ENCODE measurements at regions not wholly inside any gene's neighbourhood (a gene's known extent, or its start where the extent isn't known, plus 50 kb on each side); places are given as distances from the start of the nearest gene placed in this dataset.
"Not testable (repeated sequence)": the region's sequence is repeated elsewhere in the genome, so short reads cannot be mapped to it uniquely, and the experiment has no call there.

GRCh38 chr4:26217961-26218676 is 102.7 kb upstream of the RBPJ start:
- DNase-seq: no peak

GRCh38 chr4:26218677-26219605 is 101.9 kb upstream of the RBPJ start:
- DNase-seq: no peak

GRCh38 chr4:26220696-26221095 is 100.1 kb upstream of the RBPJ start:
- no peak for DNase-seq

GRCh38 chr4:26223155-26223554 is 97.7 kb upstream of the RBPJ start:
- no peak for DNase-seq

- no peak for DNase-seq
These were observed 94.0 kb upstream of the RBPJ start for GRCh38 chr4:26226629-26227376.

GRCh38 chr4:26227601-26228229 is 93.1 kb upstream of the RBPJ start:
- DNase-seq: no peak

- DNase-seq: no peak
These were observed 91.9 kb upstream of the RBPJ start for GRCh38 chr4:26228883-26229282.

- DNase-seq: no peak
These were observed 90.8 kb upstream of the RBPJ start for GRCh38 chr4:26229974-26230373.

GRCh38 chr4:26233350-26233749 is 87.5 kb upstream of the RBPJ start:
- DNase-seq: no peak

GRCh38 chr4:26235500-26235899 is 85.3 kb upstream of the RBPJ start:
- peak; percentile 31 for DNase-seq

- DNase-seq: no peak
These were observed 82.9 kb upstream of the RBPJ start for GRCh38 chr4:26237916-26238315.

GRCh38 chr4:26238426-26238777 is 82.4 kb upstream of the RBPJ start:
- peak; percentile 72 for DNase-seq

GRCh38 chr4:26238778-26239679 is 81.8 kb upstream of the RBPJ start:
- DNase-seq: peak; percentile 73

- DNase-seq: no peak
These were observed 81.0 kb upstream of the RBPJ start for GRCh38 chr4:26239801-26240200.

GRCh38 chr4:26241179-26241578 is 79.6 kb upstream of the RBPJ start:
- DNase-seq: no peak

- no peak for DNase-seq
These were observed 78.4 kb upstream of the RBPJ start for GRCh38 chr4:26242451-26242850.

- DNase-seq: not testable (repeated sequence)
These were observed 76.7 kb upstream of the RBPJ start for GRCh38 chr4:26244138-26244537.

- no peak for DNase-seq
These were observed 72.2 kb upstream of the RBPJ start for GRCh38 chr4:26248647-26249046.

- DNase-seq: no peak
These were observed 68.3 kb upstream of the RBPJ start for GRCh38 chr4:26252349-26253025.

- no peak for DNase-seq
These were observed 66.8 kb upstream of the RBPJ start for GRCh38 chr4:26253968-26254367.

GRCh38 chr4:26255989-26256388 is 64.8 kb upstream of the RBPJ start:
- DNase-seq: no peak

All from NCI-H2081 treated with DMSO at 0.1 percent for 48 hours (cell line).